IMR-90 (cell line): ENCODE measurements at regions not wholly inside any gene's neighbourhood (a gene's known extent, or its start where the extent isn't known, plus 50 kb on each side); places are given as distances from the start of the nearest gene placed in this dataset.

Experiments used
- ATAC-seq: fragments of 200-7000 bp; cut with Tn5 transposase; 2 replicates; pipeline ENCODE4 v1.9.1; 2020; ENCODE audit warnings: low read depth, mild to moderate bottlenecking, moderate library complexity
- BruUV-seq: library from RNA; stranded (reverse); fragments of 400-500 nt; replicated peaks from 2 replicates; lab custom pipeline; 2021; lab: Mats Ljungman, UMichigan
- CTCF ChIA-PET: fragments of 300-600 bp; formaldehyde crosslinking; extraction: SDS; loops from one replicate; lab custom pipeline; 2021; ENCODE audit warnings: antibody characterized with exemption; lab: Yijun Ruan, JAX
- POLR2A ChIA-PET: fragments of 300-600 bp; sonication (Branson Sonifier 250); formaldehyde crosslinking; loops from one replicate; lab custom pipeline; 2022; ENCODE audit warnings: antibody characterized with exemption; ENCODE audit not compliant: unreplicated experiment; lab: Charles Lee
- DNase-seq: peaks from one replicate; pipeline ENCODE4 v3.0.0; 2013
- H2AFZ ChIP-seq: replicated peaks from 2 replicates; pipeline ENCODE3; 2013; ENCODE audit warnings: low read length, mild to moderate bottlenecking; ENCODE audit not compliant: poor library complexity
- H2AK5ac ChIP-seq: 2 replicates; pipeline ENCODE4 v1.6.1; 2013; ENCODE audit warnings: low read depth, low read length, inconsistent platforms
- H2AK9ac ChIP-seq: replicated peaks from 2 replicates; pipeline ENCODE3; 2013; ENCODE audit warnings: mild to moderate bottlenecking, low read depth, low read length, moderate library complexity; ENCODE audit not compliant: poor library complexity
- H2BK120ac ChIP-seq: 2 replicates; pipeline ENCODE4 v1.6.1; 2013; ENCODE audit warnings: low read depth, low read length, inconsistent platforms
- H2BK15ac ChIP-seq: 3 replicates; pipeline ENCODE4 v1.6.1; 2013; ENCODE audit warnings: low read depth, low read length, inconsistent platforms
- H2BK20ac ChIP-seq: 2 replicates; pipeline ENCODE4 v1.6.1; 2013; ENCODE audit warnings: low read depth, mild to moderate bottlenecking, inconsistent platforms, low read length, moderate library complexity
- H2BK5ac ChIP-seq: 2 replicates; pipeline ENCODE4 v1.6.1; 2013; ENCODE audit warnings: mild to moderate bottlenecking, low read depth, low read length, inconsistent platforms; ENCODE audit not compliant: poor library complexity, severe bottlenecking
- H3K14ac ChIP-seq: replicated peaks from 2 replicates; pipeline ENCODE4 v1.6.1; 2013; ENCODE audit warnings: low read depth, low read length, inconsistent platforms
- H3K18ac ChIP-seq: 2 replicates; pipeline ENCODE4 v1.6.1; 2013; ENCODE audit warnings: low read depth, low read length, control low read depth
- H3K23ac ChIP-seq: 2 replicates; pipeline ENCODE4 v1.6.1; 2013; ENCODE audit warnings: low read depth, low read length, inconsistent platforms
- H3K27ac ChIP-seq: 2 replicates; pipeline ENCODE4 v1.5.1; 2013; ENCODE audit warnings: mild to moderate bottlenecking, control low read depth, low read length; ENCODE audit not compliant: insufficient read depth
- H3K27me3 ChIP-seq: 2 replicates; pipeline ENCODE4 v1.6.1; 2013; ENCODE audit warnings: low read length; ENCODE audit not compliant: control insufficient read depth, insufficient read depth
- H3K36me3 ChIP-seq: 2 replicates; pipeline ENCODE4 v1.6.1; 2013; ENCODE audit warnings: low read length, mixed read lengths; ENCODE audit not compliant: control insufficient read depth, insufficient read depth
- H3K4ac ChIP-seq: 2 replicates; pipeline ENCODE4 v1.6.1; 2013; ENCODE audit warnings: low read depth, low read length, inconsistent platforms
- H3K4me1 ChIP-seq: 2 replicates; pipeline ENCODE4 v1.6.1; 2013; ENCODE audit warnings: low read length, mixed read lengths; ENCODE audit not compliant: control insufficient read depth, insufficient read depth
- H3K4me2 ChIP-seq: 2 replicates; pipeline ENCODE4 v1.6.1; 2013; ENCODE audit warnings: low read depth, mild to moderate bottlenecking, control low read depth, low read length, moderate library complexity
- H3K4me3 ChIP-seq: 2 replicates; pipeline ENCODE4 v1.5.1; 2013; ENCODE audit warnings: low read depth, mild to moderate bottlenecking, control low read depth, low read length, moderate library complexity; ENCODE audit not compliant: insufficient read depth
- H3K56ac ChIP-seq: 2 replicates; pipeline ENCODE4 v1.6.1; 2013; ENCODE audit warnings: low read length, inconsistent platforms; ENCODE audit not compliant: insufficient read depth; ENCODE audit errors: extremely low read depth
- H3K79me1 ChIP-seq, 2 experiments: 2 replicates each; pipeline ENCODE4 v1.6.1; 2013; ENCODE audit warnings: low read length in 2 of 2, inconsistent platforms in 1 of 2, low read depth in 1 of 2
- H3K9ac ChIP-seq: 2 replicates; pipeline ENCODE4 v1.6.1; 2013; ENCODE audit warnings: low read depth, low read length, control low read depth
- H3K9me1 ChIP-seq: 2 replicates; pipeline ENCODE4 v1.6.1; 2013; ENCODE audit warnings: low read length, inconsistent platforms; ENCODE audit not compliant: insufficient read depth
- H3K9me3 ChIP-seq: 2 replicates; pipeline ENCODE4 v1.6.1; 2013; ENCODE audit warnings: low read length; ENCODE audit not compliant: control insufficient read depth, insufficient read depth
- H4K20me1 ChIP-seq: 2 replicates; pipeline ENCODE4 v1.6.1; 2013; ENCODE audit warnings: low read length, inconsistent platforms; ENCODE audit not compliant: insufficient read depth
- H4K5ac ChIP-seq: 2 replicates; pipeline ENCODE4 v1.6.1; 2013; ENCODE audit warnings: mild to moderate bottlenecking, low read depth, low read length, control low read depth
- H4K8ac ChIP-seq, 2 experiments: 2 replicates each; pipeline ENCODE4 v1.6.1; 2013; ENCODE audit warnings: low read depth in 2 of 2, low read length in 2 of 2, control low read depth in 1 of 2, inconsistent platforms in 1 of 2
- H4K91ac ChIP-seq: 2 replicates; pipeline ENCODE4 v1.6.1; 2013; ENCODE audit warnings: low read depth, low read length, inconsistent platforms; ENCODE audit not compliant: insufficient read depth
- USF2 ChIP-seq: fragments of 150-350 bp; IDR thresholded peaks from 2 replicates; pipeline ENCODE4 v1.6.1; 2017; ENCODE audit warnings: mild to moderate bottlenecking, antibody characterized with exemption, low read length, low read depth
- WGBS, 2 experiments: methylation state at CpG; one replicate each; pipeline versions ENCODE4 v1.1.5 to v1.1.7; 2013; ENCODE audit warnings: missing lambda C conversion rate in 2 of 2; ENCODE audit not compliant: insufficient read length in 1 of 2; ENCODE audit errors: extremely low coverage in 2 of 2; 5-methylcytosine and 5-hydroxymethylcytosine counted together
- dilution Hi-C: fragments of 300-500 bp; cut with HindIII; formaldehyde crosslinking; loops from one replicate; pipeline ENCODE4 v1.14.3; 2018; ENCODE audit warnings: low sequenced_read_pairs; ENCODE audit not compliant: unreplicated experiment
- in situ Hi-C: fragments of 300-500 bp; cut with MboI; formaldehyde crosslinking; loops from 3 replicates; pipeline ENCODE4 v1.14.3; 2019; ENCODE audit warnings: low sequenced_read_pairs, inconsistent platforms, mixed read lengths
- intact Hi-C: fragments of 100-400 bp; cut with micrococcal nuclease; formaldehyde crosslinking; loops from 2 replicates; pipeline ENCODE4 v1.10.0; 2022
- TF ChIP-seq, protein P1 (sequence below): conservative IDR thresholded peaks from 2 replicates; pipeline ENCODE4 v1.5.1; 2012; ENCODE audit warnings: mild to moderate bottlenecking, low read depth, low read length, improper control_type of control experiment

- in situ Hi-C loops = no loop called here
- Histone ChIP-seq H3K36me3 (no peaks in the 10 kb centered on the region), H2BK20ac (no peak overlapping the region), H3K4me1 (no peaks in the 10 kb centered on the region), H3K9me3 (0 out of 2 replicates have a peak, but pooled peaks cover 1% of the 10 kb centered on the region), H3K9me1 (no peaks in the 10 kb centered on the region), H3K27me3 (no peaks in the 10 kb centered on the region), H2AFZ (no peak overlapping the region), H2BK15ac (no peak overlapping the region), H2AK9ac (no peak overlapping the region), H2BK5ac (no peak overlapping the region), H3K4me3 (no peak overlapping the region), H3K18ac (no peak overlapping the region), H3K14ac (no peak overlapping the region), H2AK5ac (no peak overlapping the region), H4K91ac (no peak overlapping the region), H2BK120ac (no peak overlapping the region), H3K79me1 (no peaks in the 10 kb centered on the region), H4K20me1 (no peaks in the 10 kb centered on the region), H4K8ac (no peak overlapping the region), H3K27ac (no peak overlapping the region), H4K5ac (no peak overlapping the region), H3K4me2 (no peak overlapping the region), H3K4ac (no peak overlapping the region), H3K23ac (no peak overlapping the region), H3K9ac (no peak overlapping the region), H3K56ac (no peak overlapping the region)
- TF ChIP-seq, protein P1, sequence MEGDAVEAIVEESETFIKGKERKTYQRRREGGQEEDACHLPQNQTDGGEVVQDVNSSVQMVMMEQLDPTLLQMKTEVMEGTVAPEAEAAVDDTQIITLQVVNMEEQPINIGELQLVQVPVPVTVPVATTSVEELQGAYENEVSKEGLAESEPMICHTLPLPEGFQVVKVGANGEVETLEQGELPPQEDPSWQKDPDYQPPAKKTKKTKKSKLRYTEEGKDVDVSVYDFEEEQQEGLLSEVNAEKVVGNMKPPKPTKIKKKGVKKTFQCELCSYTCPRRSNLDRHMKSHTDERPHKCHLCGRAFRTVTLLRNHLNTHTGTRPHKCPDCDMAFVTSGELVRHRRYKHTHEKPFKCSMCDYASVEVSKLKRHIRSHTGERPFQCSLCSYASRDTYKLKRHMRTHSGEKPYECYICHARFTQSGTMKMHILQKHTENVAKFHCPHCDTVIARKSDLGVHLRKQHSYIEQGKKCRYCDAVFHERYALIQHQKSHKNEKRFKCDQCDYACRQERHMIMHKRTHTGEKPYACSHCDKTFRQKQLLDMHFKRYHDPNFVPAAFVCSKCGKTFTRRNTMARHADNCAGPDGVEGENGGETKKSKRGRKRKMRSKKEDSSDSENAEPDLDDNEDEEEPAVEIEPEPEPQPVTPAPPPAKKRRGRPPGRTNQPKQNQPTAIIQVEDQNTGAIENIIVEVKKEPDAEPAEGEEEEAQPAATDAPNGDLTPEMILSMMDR = no peak
- TF ChIP-seq USF2 = no peak
- BruUV-seq = no TSS peak
- DNase-seq (no peak), ATAC-seq (no peak)
- ChIA-PET POLR2A (no interaction called here), CTCF (no interaction called here)
- dilution Hi-C loops = no loop called here
- no CpG with 5 or more reads among the region's 3 CpGs for WGBS, 2 experiments
- intact Hi-C loops = no loop called here
Measured at GRCh38 chr4:36785973-36786372, 458.6 kb upstream of the NWD2 start.
